ENCODE measurements at regions not wholly inside any gene's neighbourhood (a gene's known extent, or its start where the extent isn't known, plus 50 kb on each side); places are given as distances from the start of the nearest gene placed in this dataset.
"Not testable (repeated sequence)": the region's sequence is repeated elsewhere in the genome, so short reads cannot be mapped to it uniquely, and the experiment has no call there.

DNA sequence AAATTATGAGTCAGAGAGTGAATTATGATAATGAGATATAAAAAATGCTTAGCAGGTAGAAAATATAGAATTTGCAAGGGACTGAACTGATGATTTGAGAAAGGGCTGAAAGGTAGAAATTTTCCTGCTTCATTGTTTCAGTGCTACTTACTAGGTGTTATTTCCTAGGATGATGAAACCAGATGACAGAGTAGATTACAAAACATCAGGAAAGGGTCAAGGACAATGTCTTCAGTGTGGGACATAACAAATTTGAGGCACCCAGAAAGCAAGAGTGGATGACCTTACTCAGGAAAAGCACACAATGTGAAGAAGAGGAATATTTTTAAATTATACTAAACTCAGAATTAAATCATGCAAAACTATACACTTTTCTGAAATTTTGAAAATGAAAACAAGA is 102.1 kb downstream of the SHCBP1 start:
- no peak overlapping the region for H3K4me3 ChIP-seq (ENCODE audit: low read length)
- no peak for DNase-seq (ENCODE audit: low read depth, low spot score)

GRCh38 chr16:46496701-46497100 is 124.5 kb downstream of the SHCBP1 start:
- DNase-seq (ENCODE audit: low read depth, low spot score), result no peak
- H3K4me3 ChIP-seq (ENCODE audit: low read length), result no peak overlapping the region

GRCh38 chr16:46482895-46483294 is 138.3 kb downstream of the SHCBP1 start:
- H3K4me3 ChIP-seq (ENCODE audit: low read length), result no peak overlapping the region
- no peak for DNase-seq (ENCODE audit: low read depth, low spot score)

GRCh38 chr16:46466239-46466638 is 154.9 kb downstream of the SHCBP1 start:
- no peak for DNase-seq (ENCODE audit: low read depth, low spot score)
- H3K4me3 ChIP-seq (ENCODE audit: low read length), result no peak overlapping the region

DNA sequence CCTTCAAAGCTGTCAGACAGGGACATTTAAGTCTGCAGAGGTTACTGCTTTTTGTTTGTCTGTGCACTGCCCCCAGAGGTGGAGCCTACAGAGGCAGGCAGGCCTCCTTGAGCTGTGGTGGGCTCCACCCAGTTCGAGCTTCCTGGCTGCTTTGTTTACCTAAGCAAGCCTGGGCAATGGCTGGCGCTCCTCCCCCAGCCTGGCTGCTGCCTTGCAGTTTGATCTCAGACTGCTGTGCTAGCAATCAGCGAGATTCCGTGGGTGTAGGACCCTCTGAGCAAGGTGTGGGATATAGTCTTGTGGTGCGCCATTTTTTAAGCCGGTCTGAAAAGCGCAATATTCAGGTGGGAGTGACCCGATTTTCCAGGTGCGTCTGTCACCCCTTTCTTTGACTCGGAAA is 166.4 kb downstream of the SHCBP1 start:
- not testable (repeated sequence) for DNase-seq (ENCODE audit: low read depth, low spot score); H3K4me3 ChIP-seq (ENCODE audit: low read length)

- no peak for DNase-seq (ENCODE audit: low read depth, low spot score)
Observed at GRCh38 chr16:46428108-46429061, 192.8 kb downstream of the SHCBP1 start.

GRCh38 chr16:46427340-46428107 is 193.7 kb downstream of the SHCBP1 start:
- no peak overlapping the region for H3K4me3 ChIP-seq (ENCODE audit: low read length)
- DNase-seq (ENCODE audit: low read depth, low spot score), result no peak

More at GRCh38 chr16:46428108-46429061, 192.8 kb downstream of the SHCBP1 start:
- H3K4me3 ChIP-seq (ENCODE audit: low read length), result no peak overlapping the region

- no peak for DNase-seq (ENCODE audit: low read depth, low spot score)
- H3K4me3 ChIP-seq (ENCODE audit: low read length), result no peak overlapping the region
Observed at GRCh38 chr16:46426336-46426735, 194.8 kb downstream of the SHCBP1 start.

- no peak for DNase-seq (ENCODE audit: low read depth, low spot score)
Observed at GRCh38 chr16:46404028-46404427, 217.2 kb downstream of the SHCBP1 start.

GRCh38 chr16:46398559-46398958 is 222.6 kb downstream of the SHCBP1 start:
- DNase-seq (ENCODE audit: low read depth, low spot score); H3K4me3 ChIP-seq (ENCODE audit: low read length): not testable (repeated sequence)

More at GRCh38 chr16:46404028-46404427, 217.2 kb downstream of the SHCBP1 start:
- H3K4me3 ChIP-seq (ENCODE audit: low read length), result no peak overlapping the region

GRCh38 chr16:46396883-46397270 is 224.3 kb downstream of the SHCBP1 start:
- not testable (repeated sequence) for DNase-seq (ENCODE audit: low read depth, low spot score); H3K4me3 ChIP-seq (ENCODE audit: low read length)

DNA sequence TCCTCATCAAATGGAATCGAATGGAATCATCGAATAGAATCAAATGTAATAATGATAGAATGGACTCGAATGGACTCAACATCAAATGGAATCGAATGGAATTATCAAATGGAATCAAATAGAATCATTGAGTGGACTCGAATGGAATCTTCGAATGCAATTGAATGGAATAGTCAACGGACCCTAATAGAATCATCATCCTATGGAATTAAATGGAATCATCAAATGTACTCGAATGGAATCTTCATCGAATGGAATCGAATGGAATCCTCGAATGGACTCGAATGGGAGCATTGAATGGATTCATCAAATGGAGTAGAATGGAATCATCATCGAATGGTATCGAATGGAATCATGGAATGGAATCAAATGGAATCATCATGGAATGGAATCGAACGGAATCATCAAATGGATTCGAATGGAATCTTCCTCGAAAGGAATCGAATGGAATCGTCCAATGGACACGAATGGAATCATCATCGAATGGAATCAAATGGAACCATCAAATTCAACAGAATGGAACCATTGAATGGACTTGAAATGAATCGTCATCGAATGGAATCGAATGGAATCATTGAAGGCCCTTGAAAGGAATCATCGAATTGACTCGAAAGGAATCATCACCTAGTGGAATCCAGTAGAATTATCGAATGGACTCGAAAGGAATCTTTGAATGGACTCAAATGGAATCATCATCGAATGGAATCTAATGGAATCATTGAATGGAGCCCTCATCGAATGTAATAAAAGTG is 224.9 kb downstream of the SHCBP1 start:
- H3K4me3 ChIP-seq (ENCODE audit: low read length); DNase-seq (ENCODE audit: low read depth, low spot score): not testable (repeated sequence)

GRCh38 chr16:46395391-46395921 is 225.7 kb downstream of the SHCBP1 start:
- not testable (repeated sequence) for DNase-seq (ENCODE audit: low read depth, low spot score); H3K4me3 ChIP-seq (ENCODE audit: low read length)

DNA sequence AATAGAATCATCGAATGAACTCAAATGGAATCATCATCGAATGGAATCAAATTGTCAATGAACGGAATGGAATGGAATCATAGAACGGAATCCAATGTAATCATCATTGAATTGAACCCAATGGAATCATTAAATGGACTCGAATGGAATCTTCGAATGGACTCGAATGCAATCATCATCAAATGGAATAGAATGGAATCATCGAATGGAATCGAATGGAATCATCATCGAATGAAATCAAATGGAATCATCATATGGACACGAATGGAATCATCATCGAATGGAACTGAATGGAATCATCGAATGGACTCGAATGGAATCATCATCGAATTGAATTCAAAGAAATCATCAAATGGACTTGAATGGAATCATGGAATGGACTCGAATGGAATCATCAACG is 226.2 kb downstream of the SHCBP1 start:
- H3K4me3 ChIP-seq (ENCODE audit: low read length); DNase-seq (ENCODE audit: low read depth, low spot score): not testable (repeated sequence)

- not testable (repeated sequence) for DNase-seq (ENCODE audit: low read depth, low spot score)
Observed at GRCh38 chr16:46394149-46394548, 227.0 kb downstream of the SHCBP1 start.

GRCh38 chr16:46392930-46393722 is 228.1 kb downstream of the SHCBP1 start:
- H3K4me3 ChIP-seq (ENCODE audit: low read length), result not testable (repeated sequence)
- peak; percentile 55 for DNase-seq (ENCODE audit: low read depth, low spot score)

More at GRCh38 chr16:46394149-46394548, 227.0 kb downstream of the SHCBP1 start:
- H3K4me3 ChIP-seq (ENCODE audit: low read length), result not testable (repeated sequence)

- DNase-seq (ENCODE audit: low read depth, low spot score); H3K4me3 ChIP-seq (ENCODE audit: low read length): not testable (repeated sequence)
Observed at GRCh38 chr16:46390660-46391462, 230.3 kb downstream of the SHCBP1 start.
